ENCODE measurements at regions not wholly inside any gene's neighbourhood (a gene's known extent, or its start where the extent isn't known, plus 50 kb on each side); places are given as distances from the start of the nearest gene placed in this dataset.

GRCh38 chr3:150261958-150262357 is 146.1 kb upstream of the TSC22D2 start:
- Histone ChIP-seq H3K9me3 (ENCODE audit: control insufficient read depth, low read depth, low read length) (no peaks in the 10 kb centered on the region), H3K4me3 (ENCODE audit: low read length) (no peak overlapping the region), H3K4me1 (ENCODE audit: control insufficient read depth, low read depth, low read length) (no peaks in the 10 kb centered on the region), H3K27me3 (ENCODE audit: control insufficient read depth, insufficient read depth, low read length) (no peaks in the 10 kb centered on the region), H3K27ac (ENCODE audit: low read length) (no peak overlapping the region), H3K36me3 (ENCODE audit: control insufficient read depth, low read depth, low read length) (no peaks in the 10 kb centered on the region), H3K9ac (ENCODE audit: low read length) (no peak overlapping the region)

GRCh38 chr3:150261418-150261817 is 146.7 kb upstream of the TSC22D2 start:
- no peaks in the 10 kb centered on the region for H3K27me3 ChIP-seq (ENCODE audit: control insufficient read depth, insufficient read depth, low read length)
- no peaks in the 10 kb centered on the region for H3K9me3 ChIP-seq (ENCODE audit: control insufficient read depth, low read depth, low read length)
- no peak overlapping the region for H3K4me3 ChIP-seq (ENCODE audit: low read length)
- no peak overlapping the region for H3K9ac ChIP-seq (ENCODE audit: low read length)
- no peaks in the 10 kb centered on the region for H3K4me1 ChIP-seq (ENCODE audit: control insufficient read depth, low read depth, low read length)
- no peaks in the 10 kb centered on the region for H3K36me3 ChIP-seq (ENCODE audit: control insufficient read depth, low read depth, low read length)
- no peak overlapping the region for H3K27ac ChIP-seq (ENCODE audit: low read length)

GRCh38 chr3:150260398-150260710 is 147.7 kb upstream of the TSC22D2 start:
- Histone ChIP-seq H3K9me3 (ENCODE audit: control insufficient read depth, low read depth, low read length) (no peaks in the 10 kb centered on the region), H3K4me1 (ENCODE audit: control insufficient read depth, low read depth, low read length) (peaks cover 4% of the 10 kb centered on the region), H3K27ac (ENCODE audit: low read length) (no peak overlapping the region), H3K9ac (ENCODE audit: low read length) (no peak overlapping the region), H3K27me3 (ENCODE audit: control insufficient read depth, insufficient read depth, low read length) (no peaks in the 10 kb centered on the region), H3K4me3 (ENCODE audit: low read length) (no peak overlapping the region), H3K36me3 (ENCODE audit: control insufficient read depth, low read depth, low read length) (no peaks in the 10 kb centered on the region)

GRCh38 chr3:150259526-150260397 is 148.3 kb upstream of the TSC22D2 start:
- H3K27ac ChIP-seq (ENCODE audit: low read length), result no peak overlapping the region
- H3K27me3 ChIP-seq (ENCODE audit: control insufficient read depth, insufficient read depth, low read length), result no peaks in the 10 kb centered on the region
- peaks cover 5% of the 10 kb centered on the region for H3K4me1 ChIP-seq (ENCODE audit: control insufficient read depth, low read depth, low read length)
- no peaks in the 10 kb centered on the region for H3K9me3 ChIP-seq (ENCODE audit: control insufficient read depth, low read depth, low read length)
- no peak overlapping the region for H3K4me3 ChIP-seq (ENCODE audit: low read length)
- no peaks in the 10 kb centered on the region for H3K36me3 ChIP-seq (ENCODE audit: control insufficient read depth, low read depth, low read length)
- H3K9ac ChIP-seq (ENCODE audit: low read length), result no peak overlapping the region

- Histone ChIP-seq H3K36me3 (ENCODE audit: control insufficient read depth, low read depth, low read length) (no peaks in the 10 kb centered on the region), H3K27ac (ENCODE audit: low read length) (no peak overlapping the region)
Measured at GRCh38 chr3:150256782-150257181, 151.3 kb upstream of the TSC22D2 start.

GRCh38 chr3:150256318-150256717 is 151.8 kb upstream of the TSC22D2 start:
- H3K27me3 ChIP-seq (ENCODE audit: control insufficient read depth, insufficient read depth, low read length), result no peaks in the 10 kb centered on the region
- no peaks in the 10 kb centered on the region for H3K9me3 ChIP-seq (ENCODE audit: control insufficient read depth, low read depth, low read length)
- no peak overlapping the region for H3K4me3 ChIP-seq (ENCODE audit: low read length)
- H3K9ac ChIP-seq (ENCODE audit: low read length), result no peak overlapping the region
- peaks cover 5% of the 10 kb centered on the region for H3K4me1 ChIP-seq (ENCODE audit: control insufficient read depth, low read depth, low read length)
- H3K27ac ChIP-seq (ENCODE audit: low read length), result no peak overlapping the region
- H3K36me3 ChIP-seq (ENCODE audit: control insufficient read depth, low read depth, low read length), result no peaks in the 10 kb centered on the region

More at GRCh38 chr3:150256782-150257181, 151.3 kb upstream of the TSC22D2 start:
- Histone ChIP-seq H3K27me3 (ENCODE audit: control insufficient read depth, insufficient read depth, low read length) (no peaks in the 10 kb centered on the region), H3K4me1 (ENCODE audit: control insufficient read depth, low read depth, low read length) (peaks cover 5% of the 10 kb centered on the region), H3K9me3 (ENCODE audit: control insufficient read depth, low read depth, low read length) (no peaks in the 10 kb centered on the region), H3K4me3 (ENCODE audit: low read length) (no peak overlapping the region), H3K9ac (ENCODE audit: low read length) (no peak overlapping the region)

- Histone ChIP-seq H3K4me1 (ENCODE audit: control insufficient read depth, low read depth, low read length) (peaks cover 5% of the 10 kb centered on the region), H3K9me3 (ENCODE audit: control insufficient read depth, low read depth, low read length) (no peaks in the 10 kb centered on the region), H3K4me3 (ENCODE audit: low read length) (no peak overlapping the region), H3K27me3 (ENCODE audit: control insufficient read depth, insufficient read depth, low read length) (no peaks in the 10 kb centered on the region), H3K9ac (ENCODE audit: low read length) (no peak overlapping the region), H3K36me3 (ENCODE audit: control insufficient read depth, low read depth, low read length) (no peaks in the 10 kb centered on the region), H3K27ac (ENCODE audit: low read length) (no peak overlapping the region)
Measured at GRCh38 chr3:150255826-150256225, 152.3 kb upstream of the TSC22D2 start.

DNA sequence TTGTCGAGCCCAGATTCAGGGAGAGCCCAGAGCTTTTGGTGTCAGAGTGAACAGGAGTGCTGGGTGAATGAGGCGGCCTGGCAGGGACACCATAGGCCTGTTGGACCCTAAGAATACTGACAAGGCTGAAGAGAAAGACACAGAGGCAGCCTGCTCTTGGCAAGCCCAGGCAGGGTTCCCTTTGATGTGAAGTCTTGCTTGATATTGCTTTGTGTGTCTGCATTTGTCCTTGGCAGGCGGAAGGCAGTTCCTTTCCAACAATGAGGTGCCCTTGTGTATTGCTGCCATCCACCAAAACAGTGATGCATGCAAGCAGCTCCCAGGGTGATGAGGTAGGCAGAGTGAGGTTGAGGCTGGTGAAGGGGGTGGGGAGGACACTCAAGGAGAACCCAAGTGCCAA is 152.7 kb upstream of the TSC22D2 start:
- Histone ChIP-seq H3K27me3 (ENCODE audit: control insufficient read depth, insufficient read depth, low read length) (no peaks in the 10 kb centered on the region), H3K4me1 (ENCODE audit: control insufficient read depth, low read depth, low read length) (peaks cover 5% of the 10 kb centered on the region), H3K27ac (ENCODE audit: low read length) (no peak overlapping the region), H3K36me3 (ENCODE audit: control insufficient read depth, low read depth, low read length) (no peaks in the 10 kb centered on the region), H3K9me3 (ENCODE audit: control insufficient read depth, low read depth, low read length) (no peaks in the 10 kb centered on the region), H3K9ac (ENCODE audit: low read length) (no peak overlapping the region), H3K4me3 (ENCODE audit: low read length) (no peak overlapping the region)

GRCh38 chr3:150254309-150254708 is 153.8 kb upstream of the TSC22D2 start:
- Histone ChIP-seq H3K27ac (ENCODE audit: low read length) (no peak overlapping the region), H3K4me3 (ENCODE audit: low read length) (no peak overlapping the region), H3K27me3 (ENCODE audit: control insufficient read depth, insufficient read depth, low read length) (no peaks in the 10 kb centered on the region), H3K9ac (ENCODE audit: low read length) (no peak overlapping the region), H3K36me3 (ENCODE audit: control insufficient read depth, low read depth, low read length) (no peaks in the 10 kb centered on the region), H3K4me1 (ENCODE audit: control insufficient read depth, low read depth, low read length) (peaks cover 5% of the 10 kb centered on the region), H3K9me3 (ENCODE audit: control insufficient read depth, low read depth, low read length) (no peaks in the 10 kb centered on the region)

- Histone ChIP-seq H3K4me3 (ENCODE audit: low read length) (no peak overlapping the region), H3K4me1 (ENCODE audit: control insufficient read depth, low read depth, low read length) (peaks cover 8% of the 10 kb centered on the region), H3K27ac (ENCODE audit: low read length) (no peak overlapping the region), H3K36me3 (ENCODE audit: control insufficient read depth, low read depth, low read length) (no peaks in the 10 kb centered on the region), H3K9ac (ENCODE audit: low read length) (no peak overlapping the region), H3K9me3 (ENCODE audit: control insufficient read depth, low read depth, low read length) (no peaks in the 10 kb centered on the region), H3K27me3 (ENCODE audit: control insufficient read depth, insufficient read depth, low read length) (no peaks in the 10 kb centered on the region)
Measured at GRCh38 chr3:150253622-150254021, 154.5 kb upstream of the TSC22D2 start.

DNA sequence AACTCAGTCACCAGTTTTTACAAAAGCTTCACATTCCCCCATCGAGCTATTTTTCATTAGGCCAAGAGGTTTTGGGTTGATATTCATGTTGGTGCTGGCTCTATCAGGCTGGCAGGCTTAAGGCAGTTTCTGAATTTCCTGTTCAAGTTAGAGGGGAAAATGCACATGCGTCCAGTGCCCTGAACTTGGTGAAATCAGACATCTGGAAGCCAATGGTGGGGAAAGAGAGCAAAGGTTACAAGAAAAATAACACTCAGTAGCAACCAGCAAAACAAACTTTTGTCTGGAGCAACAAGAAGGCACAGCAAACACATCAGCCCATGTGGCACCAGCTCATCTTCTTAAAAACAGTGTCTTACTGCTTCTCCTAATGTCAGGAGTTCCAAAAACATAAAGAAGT is 155.6 kb upstream of the TSC22D2 start:
- Histone ChIP-seq H3K9me3 (ENCODE audit: control insufficient read depth, low read depth, low read length) (no peaks in the 10 kb centered on the region), H3K36me3 (ENCODE audit: control insufficient read depth, low read depth, low read length) (no peaks in the 10 kb centered on the region), H3K9ac (ENCODE audit: low read length) (no peak overlapping the region), H3K4me3 (ENCODE audit: low read length) (no peak overlapping the region), H3K4me1 (ENCODE audit: control insufficient read depth, low read depth, low read length) (peaks cover 9% of the 10 kb centered on the region), H3K27ac (ENCODE audit: low read length) (no peak overlapping the region), H3K27me3 (ENCODE audit: control insufficient read depth, insufficient read depth, low read length) (no peaks in the 10 kb centered on the region)
